IMR-90 (cell line): ENCODE measurements at regions not wholly inside any gene's neighbourhood (a gene's known extent, or its start where the extent isn't known, plus 50 kb on each side); places are given as distances from the start of the nearest gene placed in this dataset.

Experiments
- BHLHE40 ChIP-seq: fragments of 150-350 bp; IDR thresholded peaks from 2 replicates; pipeline ENCODE4 v1.6.1; 2016; ENCODE audit warnings: mild to moderate bottlenecking, low read depth, low read length
- CTCF ChIP-seq: conservative IDR thresholded peaks from 2 replicates; pipeline ENCODE4 v1.5.1; 2012; ENCODE audit warnings: mild to moderate bottlenecking, low read depth, low read length, improper control_type of control experiment
- MAZ ChIP-seq: IDR thresholded peaks from 2 replicates; pipeline ENCODE4 v1.6.1; 2012; ENCODE audit warnings: low read depth, mild to moderate bottlenecking, low read length, improper control_type of control experiment, moderate library complexity, borderline replicate concordance
- MXI1 ChIP-seq: IDR thresholded peaks from 2 replicates; pipeline ENCODE4 v1.6.1; 2012; ENCODE audit warnings: low read depth, mild to moderate bottlenecking, low read length, moderate library complexity, borderline replicate concordance
- POLR2A ChIP-seq: IDR thresholded peaks from 2 replicates; pipeline ENCODE4 v1.6.1; 2012; ENCODE audit warnings: mild to moderate bottlenecking, low read depth, low read length

GRCh38 chr2:225236769-225237323, 162.7 kb upstream of the NYAP2 start:
- TF ChIP-seq CTCF (no peak), MXI1 (no peak), BHLHE40 (no peak), POLR2A (no peak), MAZ (no peak)
